ENCODE measurements at regions not wholly inside any gene's neighbourhood (a gene's known extent, or its start where the extent isn't known, plus 50 kb on each side); places are given as distances from the start of the nearest gene placed in this dataset.

GRCh38 chr18:77658299-77658662 is 408.6 kb downstream of the GALR1 start:
- no peak for DNase-seq (ENCODE audit: low read depth)

GRCh38 chr18:77658751-77659448 is 409.3 kb downstream of the GALR1 start:
- DNase-seq (ENCODE audit: low read depth) = no peak

GRCh38 chr18:77666613-77667012 is 417.0 kb downstream of the GALR1 start:
- no peak for DNase-seq (ENCODE audit: low read depth)

- DNase-seq (ENCODE audit: low read depth) = no peak
These were observed 418.6 kb downstream of the GALR1 start for GRCh38 chr18:77668219-77668618.

- DNase-seq (ENCODE audit: low read depth) = no peak
These were observed 419.7 kb downstream of the GALR1 start for GRCh38 chr18:77669331-77669730.

- no peak for DNase-seq (ENCODE audit: low read depth)
These were observed 422.0 kb downstream of the GALR1 start for GRCh38 chr18:77671456-77672167.

GRCh38 chr18:77676910-77677309 is 427.3 kb downstream of the GALR1 start:
- no peak for DNase-seq (ENCODE audit: low read depth)

GRCh38 chr18:77677536-77677935 is 427.9 kb downstream of the GALR1 start:
- no peak for DNase-seq (ENCODE audit: low read depth)

- DNase-seq (ENCODE audit: low read depth) = no peak
These were observed 430.2 kb downstream of the GALR1 start for GRCh38 chr18:77679869-77680268.

- no peak for DNase-seq (ENCODE audit: low read depth)
These were observed 450.4 kb downstream of the GALR1 start for GRCh38 chr18:77700051-77700450.

- DNase-seq (ENCODE audit: low read depth) = no peak
These were observed 452.3 kb downstream of the GALR1 start for GRCh38 chr18:77701977-77702376.

- no peak for DNase-seq (ENCODE audit: low read depth)
These were observed 453.0 kb downstream of the GALR1 start for GRCh38 chr18:77702686-77703085.

- no peak for DNase-seq (ENCODE audit: low read depth)
These were observed 455.7 kb downstream of the GALR1 start for GRCh38 chr18:77705301-77705700.

- DNase-seq (ENCODE audit: low read depth) = no peak
These were observed 459.3 kb downstream of the GALR1 start for GRCh38 chr18:77708826-77709506.

GRCh38 chr18:77711096-77711495 is 461.4 kb downstream of the GALR1 start:
- no peak for DNase-seq (ENCODE audit: low read depth)

GRCh38 chr18:77714716-77715115 is 465.1 kb downstream of the GALR1 start:
- DNase-seq (ENCODE audit: low read depth) = no peak

GRCh38 chr18:77716282-77716681 is 466.6 kb downstream of the GALR1 start:
- DNase-seq (ENCODE audit: low read depth) = no peak

GRCh38 chr18:77733292-77733903 is 483.8 kb downstream of the GALR1 start:
- no peak for DNase-seq (ENCODE audit: low read depth)

GRCh38 chr18:77736842-77737241 is 487.2 kb downstream of the GALR1 start:
- no peak for DNase-seq (ENCODE audit: low read depth)

GRCh38 chr18:77737405-77737804 is 487.8 kb downstream of the GALR1 start:
- DNase-seq (ENCODE audit: low read depth) = no peak

GRCh38 chr18:77749089-77749488 is 499.4 kb downstream of the GALR1 start:
- no peak for DNase-seq (ENCODE audit: low read depth)

GRCh38 chr18:77750006-77750405 is 500.4 kb downstream of the GALR1 start:
- no peak for DNase-seq (ENCODE audit: low read depth)
